ENCODE measurements at regions not wholly inside any gene's neighbourhood (a gene's known extent, or its start where the extent isn't known, plus 50 kb on each side); places are given as distances from the start of the nearest gene placed in this dataset.

DNA sequence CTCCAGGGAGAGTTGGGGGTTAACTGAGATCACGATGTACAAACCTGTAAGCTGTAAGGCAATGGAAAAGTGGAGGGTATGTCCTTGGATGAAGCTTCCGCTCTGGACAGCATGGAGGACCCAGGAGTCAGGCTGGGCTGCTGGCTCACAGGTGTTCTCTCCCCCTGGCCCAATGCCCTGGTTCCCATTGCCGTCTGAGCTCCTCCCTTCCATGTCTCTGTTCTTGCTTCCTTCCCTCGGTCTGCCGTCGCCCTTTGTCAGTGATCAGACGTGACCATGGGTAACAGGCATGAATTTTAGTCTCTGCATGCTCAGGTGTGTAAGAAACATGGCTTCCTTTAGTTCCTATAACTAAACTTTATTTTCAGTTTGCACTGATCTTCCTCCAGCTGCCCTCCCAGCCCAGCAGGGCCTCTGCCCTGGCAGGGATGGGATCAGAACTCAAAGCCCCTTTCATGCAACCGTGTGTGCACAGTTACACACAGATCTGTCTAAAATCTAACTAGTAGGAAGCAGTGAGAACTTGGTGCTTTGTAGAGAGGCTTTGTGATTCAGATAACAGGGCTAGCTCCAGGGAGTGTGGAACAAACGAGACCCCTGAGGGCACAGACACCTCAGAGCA lies 51.7 kb upstream of the KCNMB1 start:
- Histone ChIP-seq H3K4me1 (no peaks in the 10 kb centered on the region), H3K27me3 (no peaks in the 10 kb centered on the region), H3K4me3 (no peak overlapping the region), H3K27ac (no peak overlapping the region), H3K36me3 (no peaks in the 10 kb centered on the region), H3K9me3 (no peaks in the 10 kb centered on the region)
- DNase-seq (ENCODE audit: low spot score): peak; percentile 42
- TF ChIP-seq, protein P1, sequence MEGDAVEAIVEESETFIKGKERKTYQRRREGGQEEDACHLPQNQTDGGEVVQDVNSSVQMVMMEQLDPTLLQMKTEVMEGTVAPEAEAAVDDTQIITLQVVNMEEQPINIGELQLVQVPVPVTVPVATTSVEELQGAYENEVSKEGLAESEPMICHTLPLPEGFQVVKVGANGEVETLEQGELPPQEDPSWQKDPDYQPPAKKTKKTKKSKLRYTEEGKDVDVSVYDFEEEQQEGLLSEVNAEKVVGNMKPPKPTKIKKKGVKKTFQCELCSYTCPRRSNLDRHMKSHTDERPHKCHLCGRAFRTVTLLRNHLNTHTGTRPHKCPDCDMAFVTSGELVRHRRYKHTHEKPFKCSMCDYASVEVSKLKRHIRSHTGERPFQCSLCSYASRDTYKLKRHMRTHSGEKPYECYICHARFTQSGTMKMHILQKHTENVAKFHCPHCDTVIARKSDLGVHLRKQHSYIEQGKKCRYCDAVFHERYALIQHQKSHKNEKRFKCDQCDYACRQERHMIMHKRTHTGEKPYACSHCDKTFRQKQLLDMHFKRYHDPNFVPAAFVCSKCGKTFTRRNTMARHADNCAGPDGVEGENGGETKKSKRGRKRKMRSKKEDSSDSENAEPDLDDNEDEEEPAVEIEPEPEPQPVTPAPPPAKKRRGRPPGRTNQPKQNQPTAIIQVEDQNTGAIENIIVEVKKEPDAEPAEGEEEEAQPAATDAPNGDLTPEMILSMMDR (IDR thresholded peaks at IDR 0.05): no peak

DNA sequence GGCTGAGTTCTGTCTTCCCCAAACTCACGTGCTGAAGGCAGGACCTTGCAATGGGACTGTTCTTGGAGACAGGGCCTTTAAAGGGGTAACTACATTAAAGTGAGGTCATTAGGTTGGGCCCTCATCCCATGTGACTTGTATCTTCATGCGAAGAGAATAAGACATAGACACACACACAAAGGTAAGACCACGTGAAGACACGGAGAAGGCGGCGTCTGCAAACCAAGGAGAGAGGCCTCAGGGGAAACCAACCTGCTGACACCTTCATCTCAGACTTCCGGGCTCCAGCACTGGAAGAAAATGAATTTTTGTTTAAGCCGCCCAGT lies 50.7 kb upstream of the KCNMB1 start:
- DNase-seq (ENCODE audit: low spot score): peak; percentile 43
- TF ChIP-seq, protein P1 (IDR thresholded peaks at IDR 0.05): no peak
- H3K9me3 ChIP-seq: no peaks in the 10 kb centered on the region

DNA sequence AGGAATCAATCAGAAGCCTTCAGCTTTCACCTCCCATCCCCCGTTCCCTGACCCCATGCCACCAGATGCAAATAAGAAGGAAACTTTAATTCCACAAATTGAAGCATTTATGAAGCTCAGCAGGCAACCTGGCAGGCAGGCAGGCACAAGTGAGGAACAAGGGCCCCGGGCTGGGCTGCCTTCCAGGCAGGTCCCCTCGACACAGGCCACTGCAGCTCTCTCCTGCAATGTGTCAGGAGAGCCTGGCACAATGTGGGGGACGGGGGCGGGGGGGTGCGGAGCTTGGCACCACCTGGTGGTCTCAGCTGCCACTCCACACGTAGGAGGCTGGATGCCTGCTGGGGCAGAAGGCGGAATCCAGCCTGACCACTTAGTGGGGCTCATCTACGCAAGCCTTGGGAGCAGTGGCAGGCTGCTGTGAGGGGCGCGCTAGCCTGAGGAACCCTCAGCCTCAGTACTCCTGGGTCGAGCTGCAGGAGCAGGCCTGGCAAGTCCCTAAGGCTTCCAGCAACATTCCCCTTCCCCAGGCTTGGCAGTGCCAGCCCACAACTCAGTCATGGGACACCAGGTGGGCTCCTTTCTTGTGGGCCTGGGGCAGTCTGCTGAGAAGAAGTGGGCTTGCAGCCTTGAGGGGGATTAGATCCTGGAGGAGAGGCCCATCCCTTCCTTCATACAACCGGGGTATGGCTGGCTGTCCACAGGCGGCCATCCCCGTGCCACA lies 50.2 kb upstream of the KCNMB1 start:
- no peak overlapping the region for H3K27ac ChIP-seq
- TF ChIP-seq, protein P1 (IDR thresholded peaks at IDR 0.05): no peak
- peak; percentile 18 for DNase-seq (ENCODE audit: low spot score)

More for the DNA sequence above, 50.7 kb upstream of the KCNMB1 start:
- Histone ChIP-seq H3K27ac (no peak overlapping the region), H3K4me3 (no peak overlapping the region), H3K4me1 (no peaks in the 10 kb centered on the region), H3K36me3 (no peaks in the 10 kb centered on the region), H3K27me3 (no peaks in the 10 kb centered on the region)

More for the DNA sequence above, 50.2 kb upstream of the KCNMB1 start:
- H3K4me3 ChIP-seq: no peak overlapping the region
- no peaks in the 10 kb centered on the region for H3K27me3 ChIP-seq
- no peaks in the 10 kb centered on the region for H3K4me1 ChIP-seq
- H3K36me3 ChIP-seq: no peaks in the 10 kb centered on the region
- H3K9me3 ChIP-seq: no peaks in the 10 kb centered on the region

Measured in right atrium auricular region (tissue), 2 donors.